ENCODE measurements at regions not wholly inside any gene's neighbourhood (a gene's known extent, or its start where the extent isn't known, plus 50 kb on each side); places are given as distances from the start of the nearest gene placed in this dataset.

GRCh38 chr16:17585449-17586074 is 114.8 kb upstream of the XYLT1 start:
- H3K4me3 ChIP-seq (ENCODE audit: control extremely low read depth in 1 of 5, extremely low read depth in 1 of 5, insufficient read depth in 1 of 5, low read depth in 2 of 5, low read length in 4 of 5): no peak overlapping the region
- ChIA-PET POLR2A (no interaction called here), CTCF (interaction anchor here (0.7 kb wide), 1 partner anchor 8 kb away, joined by 3 read pairs; no protein-coding TSS in a partner anchor)
- Mint-ChIP-seq H3K27me3 (peaks cover 16% of the 10 kb centered on the region), H3K4me1 (no peaks in the 10 kb centered on the region), H3K9me3 (ENCODE audit: insufficient read depth) (peaks cover 11% of the 10 kb centered on the region), H3K4me3 (no peak overlapping the region), H3K27ac (no peak overlapping the region)
- no peaks in the 10 kb centered on the region for H3K36me3 ChIP-seq (replicated peaks in 1 of 2; ENCODE audit: control extremely low read depth in 1 of 2, control insufficient read depth in 1 of 2, extremely low read depth in 1 of 2, insufficient read depth in 2 of 2, low read length in 1 of 2)
- H4K20me1 ChIP-seq (ENCODE audit: control insufficient read depth, insufficient read depth, low read length, poor library complexity, severe bottlenecking): no peaks in the 10 kb centered on the region
- peaks cover 0 to 4% (median 0%) of the 10 kb centered on the region in 4 experiments for H3K27me3 ChIP-seq (replicated peaks in 1 of 4; ENCODE audit: control extremely low read depth in 1 of 4, control insufficient read depth in 3 of 4, insufficient read depth in 4 of 4, low read length in 3 of 4)
- H3K9ac ChIP-seq (ENCODE audit: low read length): no peak overlapping the region
- WGBS (ENCODE audit: insufficient coverage): no CpG with 5 or more reads among the region's 3 CpGs
- H3K27ac ChIP-seq (ENCODE audit: low read length in 2 of 2): no peak overlapping the region
- H3K4me1 ChIP-seq (ENCODE audit: control insufficient read depth in 2 of 2, insufficient read depth in 2 of 2, low read length in 2 of 2): no peaks in the 10 kb centered on the region
- H3K9me3 ChIP-seq (ENCODE audit: control extremely low read depth in 1 of 3, control insufficient read depth in 2 of 3, insufficient read depth in 1 of 3, low read length in 2 of 3): peaks cover 3 to 23% (median 7%) of the 10 kb centered on the region in 3 donors
- no peaks in the 10 kb centered on the region for H3K79me2 ChIP-seq (ENCODE audit: control insufficient read depth, insufficient read depth, low read length)
- ATAC-seq (ENCODE audit: low read depth) (no peak), DNase-seq (no peak)
- intact Hi-C loops (cut with micrococcal nuclease): no loop called here
- TF ChIP-seq, protein P1, sequence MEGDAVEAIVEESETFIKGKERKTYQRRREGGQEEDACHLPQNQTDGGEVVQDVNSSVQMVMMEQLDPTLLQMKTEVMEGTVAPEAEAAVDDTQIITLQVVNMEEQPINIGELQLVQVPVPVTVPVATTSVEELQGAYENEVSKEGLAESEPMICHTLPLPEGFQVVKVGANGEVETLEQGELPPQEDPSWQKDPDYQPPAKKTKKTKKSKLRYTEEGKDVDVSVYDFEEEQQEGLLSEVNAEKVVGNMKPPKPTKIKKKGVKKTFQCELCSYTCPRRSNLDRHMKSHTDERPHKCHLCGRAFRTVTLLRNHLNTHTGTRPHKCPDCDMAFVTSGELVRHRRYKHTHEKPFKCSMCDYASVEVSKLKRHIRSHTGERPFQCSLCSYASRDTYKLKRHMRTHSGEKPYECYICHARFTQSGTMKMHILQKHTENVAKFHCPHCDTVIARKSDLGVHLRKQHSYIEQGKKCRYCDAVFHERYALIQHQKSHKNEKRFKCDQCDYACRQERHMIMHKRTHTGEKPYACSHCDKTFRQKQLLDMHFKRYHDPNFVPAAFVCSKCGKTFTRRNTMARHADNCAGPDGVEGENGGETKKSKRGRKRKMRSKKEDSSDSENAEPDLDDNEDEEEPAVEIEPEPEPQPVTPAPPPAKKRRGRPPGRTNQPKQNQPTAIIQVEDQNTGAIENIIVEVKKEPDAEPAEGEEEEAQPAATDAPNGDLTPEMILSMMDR (IDR thresholded peaks at IDR 0.05): no peak
- TF ChIP-seq EZH2 (IDR thresholded peaks at IDR 0.05; ENCODE audit: borderline replicate concordance, insufficient read depth, low read depth, low read length, poor library complexity, severe bottlenecking): no peak
- no peak overlapping the region for H3K4me2 ChIP-seq (replicated peaks; ENCODE audit: low read depth, low read length, poor library complexity, severe bottlenecking)
- H2AFZ ChIP-seq (ENCODE audit: insufficient read depth, low read depth, low read length, poor library complexity, severe bottlenecking): no peak overlapping the region

Measured in B cell (primary cell).